Hypothalamus (tissue), 51 donors: ENCODE measurements at regions not wholly inside any gene's neighbourhood (a gene's known extent, or its start where the extent isn't known, plus 50 kb on each side); places are given as distances from the start of the nearest gene placed in this dataset.
"Not testable (repeated sequence)": the region's sequence is repeated elsewhere in the genome, so short reads cannot be mapped to it uniquely, and the experiment has no call there.

Source experiments
- DNase-seq, 51 donors: peaks; one replicate each; lab custom pipeline; 2025; lab: John Stamatoyannopoulos, UW

DNA sequence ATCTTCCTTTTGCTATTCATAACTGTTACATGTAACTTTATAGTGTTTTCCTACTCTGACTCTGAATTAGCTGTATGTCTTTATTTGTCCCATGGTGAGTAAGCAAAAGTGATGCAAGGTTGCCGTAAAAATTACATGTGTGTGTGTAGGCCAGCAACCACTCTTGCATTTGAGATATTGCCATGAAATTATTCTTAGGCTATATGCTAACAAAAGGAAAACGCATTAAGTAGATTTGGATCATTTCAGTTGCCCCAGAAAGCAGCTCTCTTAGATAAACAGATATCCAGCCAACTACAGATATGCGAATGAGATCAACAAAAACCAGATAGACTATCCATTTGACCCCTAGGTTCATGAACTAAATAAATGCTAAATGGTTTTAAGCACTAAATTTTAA, 73.6 kb downstream of the CYLC2 start:
- DNase-seq: no peak

DNA sequence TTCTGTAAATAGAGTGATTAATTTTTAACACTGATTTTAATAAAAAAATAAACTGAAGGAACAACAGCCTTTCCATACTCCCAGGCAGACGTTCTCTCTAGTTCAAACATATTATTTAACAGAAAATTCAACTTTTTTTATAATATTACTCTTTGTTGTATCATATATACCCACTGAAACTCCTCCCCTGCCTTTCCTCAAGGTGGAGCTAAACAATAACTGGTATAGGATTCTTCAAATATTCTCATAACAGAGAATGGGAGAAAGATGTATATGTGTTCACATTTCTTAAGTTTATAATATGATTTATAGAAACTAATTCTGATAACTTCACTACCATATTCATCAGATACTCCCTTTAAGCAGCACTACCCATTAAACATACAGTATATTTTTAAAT, 83.4 kb downstream of the CYLC2 start:
- DNase-seq: no peak

DNA sequence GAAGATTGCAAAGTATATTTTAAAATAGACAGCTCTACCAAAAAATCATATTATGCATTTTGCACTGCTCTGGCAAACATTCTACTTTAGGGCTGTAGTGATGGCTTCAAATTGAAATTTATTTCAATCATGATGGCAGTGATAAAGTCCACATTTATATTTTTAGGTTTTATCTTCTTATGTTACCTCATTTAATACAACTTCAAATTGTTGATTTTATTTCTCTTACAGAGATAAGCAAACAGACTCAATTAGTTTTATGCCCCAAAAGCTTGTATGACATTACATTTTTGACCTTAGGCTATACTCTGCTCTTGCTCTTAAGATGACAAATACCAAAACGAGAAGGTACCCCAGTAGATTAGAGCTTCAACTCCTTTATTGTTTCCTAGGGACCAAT, 87.4 kb downstream of the CYLC2 start:
- no peak for DNase-seq

DNA sequence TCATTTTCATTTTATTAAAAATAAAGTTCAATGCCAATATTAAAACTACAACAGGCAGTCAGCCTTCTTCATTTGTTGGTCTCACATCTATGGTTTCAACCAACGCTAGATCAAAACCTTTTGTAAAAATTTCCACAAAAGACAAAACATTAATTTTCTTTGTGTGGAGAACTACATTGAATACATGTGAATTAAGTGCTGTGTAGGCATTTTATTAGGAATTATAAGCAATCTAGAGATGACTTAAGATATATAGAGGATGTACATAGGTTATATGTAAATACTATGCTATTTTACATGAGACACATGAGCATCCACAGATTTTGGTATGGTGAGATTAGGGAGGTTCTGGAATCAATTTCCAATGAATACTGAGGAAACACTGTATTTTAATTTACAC, 94.2 kb downstream of the CYLC2 start:
- no peak for DNase-seq

DNA sequence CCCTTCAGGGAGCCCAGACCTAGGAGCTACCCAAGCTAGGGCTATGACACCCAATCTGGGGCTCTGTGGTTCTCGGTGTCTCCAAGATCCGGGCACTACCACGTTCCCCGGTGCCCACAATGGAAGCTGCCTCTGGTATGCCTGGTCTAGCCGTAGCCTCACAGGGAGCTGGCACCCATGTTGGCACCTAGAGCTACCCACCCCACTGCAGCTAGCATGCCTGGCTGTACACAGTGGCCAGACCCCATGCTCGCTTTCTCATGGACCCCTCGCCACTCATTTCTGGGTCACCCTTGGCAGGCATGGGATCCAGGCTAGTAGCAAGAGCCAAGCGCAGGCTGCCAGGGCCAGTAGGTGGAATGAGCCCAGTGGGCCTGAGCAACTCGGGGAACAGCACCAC, 109.0 kb downstream of the CYLC2 start:
- DNase-seq: no peak

DNA sequence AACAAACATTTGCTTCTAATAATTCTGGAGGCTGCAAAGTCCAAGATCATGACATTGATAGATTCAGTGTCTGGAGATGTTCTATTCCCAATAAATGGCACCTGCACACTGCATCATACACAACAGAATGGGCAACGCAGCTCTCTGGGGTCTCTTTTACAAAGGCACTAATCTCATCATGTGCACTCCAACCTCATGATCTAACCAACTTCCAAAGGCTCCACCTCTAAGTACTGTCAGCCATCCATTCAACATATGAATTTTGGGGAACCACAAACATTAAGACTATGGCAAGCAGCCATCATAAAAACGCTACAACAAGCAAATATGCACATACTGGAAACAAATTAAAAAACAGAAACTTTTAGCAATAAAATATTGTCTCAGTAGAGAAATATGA, 121.1 kb downstream of the CYLC2 start:
- no peak for DNase-seq

DNA sequence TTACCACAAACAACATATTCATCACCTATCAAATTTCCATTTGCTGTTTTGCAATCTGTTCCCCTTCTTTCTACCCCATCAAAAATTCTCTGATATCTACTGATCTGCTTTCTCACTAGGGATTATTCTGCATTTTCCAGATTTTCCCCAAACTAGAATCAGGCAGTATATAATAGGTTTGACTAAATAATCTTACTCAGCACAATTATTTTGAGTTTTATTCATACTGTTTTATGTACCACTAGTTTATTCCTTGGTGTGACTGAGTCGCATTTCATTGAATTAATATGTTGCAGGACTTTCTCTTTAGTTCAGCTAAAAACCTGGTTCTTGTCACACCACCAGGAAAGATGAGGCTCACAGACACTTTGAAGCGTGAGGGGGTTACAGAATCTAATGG, 131.4 kb downstream of the CYLC2 start:
- DNase-seq: no peak

DNA sequence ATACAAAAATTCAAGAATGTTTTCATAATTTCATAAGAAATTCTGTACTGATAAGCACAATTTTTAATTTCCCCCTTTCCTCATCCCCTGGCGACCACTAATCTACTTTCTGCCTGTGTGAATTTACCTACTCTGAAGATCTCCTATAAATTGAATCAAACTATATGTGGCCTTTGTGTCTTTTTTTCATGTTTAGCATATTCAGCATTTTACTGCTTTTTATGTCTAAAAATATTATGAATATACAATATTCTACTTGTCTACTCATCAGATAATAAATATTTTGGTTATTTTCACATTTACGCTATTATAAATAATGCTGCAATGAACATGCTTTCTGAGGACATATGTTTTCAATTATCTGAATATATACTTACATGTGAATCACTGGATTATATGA, 144.8 kb downstream of the CYLC2 start:
- DNase-seq: no peak

DNA sequence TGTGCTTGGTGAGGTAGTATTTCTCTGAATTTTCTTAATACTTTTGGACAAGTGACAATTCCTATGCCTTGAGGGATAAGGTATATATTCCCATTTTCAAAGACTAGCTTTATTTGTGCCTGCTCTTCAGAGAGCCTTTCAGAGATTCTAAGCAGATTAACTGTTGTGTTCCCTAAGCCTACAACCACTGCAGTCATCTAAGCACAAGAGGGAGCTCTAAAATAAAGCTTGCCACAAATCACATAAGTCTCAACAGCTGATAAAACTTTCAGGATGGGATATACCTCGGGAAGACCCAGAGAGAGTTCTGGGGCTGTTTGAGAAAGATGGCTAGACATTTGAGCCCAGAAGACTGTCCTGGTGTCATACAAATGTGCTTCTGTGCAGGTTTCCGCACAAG, 157.3 kb downstream of the CYLC2 start:
- no peak for DNase-seq

DNA sequence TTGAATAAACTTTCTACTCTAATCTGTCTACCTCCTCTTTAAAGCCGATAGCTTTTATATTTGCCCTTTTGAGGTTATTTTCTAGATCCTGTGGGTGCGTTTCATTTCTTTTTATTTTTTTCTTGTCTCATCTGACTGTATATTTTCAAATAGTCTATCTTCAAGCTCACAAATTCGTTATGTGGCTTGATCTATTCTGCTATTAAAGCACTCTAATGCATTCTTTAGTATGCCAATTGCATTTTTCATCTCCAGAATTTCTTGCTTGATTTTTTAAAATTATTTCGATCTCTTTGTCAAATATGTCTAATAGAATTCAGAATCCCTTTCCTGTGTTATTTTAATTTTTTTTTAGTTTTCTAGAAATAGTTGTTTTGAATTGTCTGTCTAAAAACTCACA, 172.4 kb downstream of the CYLC2 start:
- no peak for DNase-seq

DNA sequence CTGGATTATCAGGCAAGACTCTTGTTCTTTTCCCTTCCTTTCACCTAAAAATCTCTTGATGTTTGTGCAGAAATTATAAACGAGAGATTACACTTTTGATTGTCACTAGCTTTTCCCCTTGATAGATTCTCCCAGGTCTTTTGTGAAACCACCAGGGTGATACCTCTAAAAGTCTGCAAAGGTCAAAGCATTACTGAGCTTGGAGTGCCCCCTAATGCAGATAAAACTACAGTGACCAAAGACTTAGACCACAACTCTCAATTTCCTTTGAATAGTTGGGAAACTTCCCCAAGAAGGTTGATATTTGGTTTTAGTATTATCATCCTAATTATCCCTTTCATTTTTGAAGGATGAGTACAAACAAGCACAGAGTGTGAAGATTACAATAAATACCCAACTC, 173.1 kb downstream of the CYLC2 start:
- no peak for DNase-seq

DNA sequence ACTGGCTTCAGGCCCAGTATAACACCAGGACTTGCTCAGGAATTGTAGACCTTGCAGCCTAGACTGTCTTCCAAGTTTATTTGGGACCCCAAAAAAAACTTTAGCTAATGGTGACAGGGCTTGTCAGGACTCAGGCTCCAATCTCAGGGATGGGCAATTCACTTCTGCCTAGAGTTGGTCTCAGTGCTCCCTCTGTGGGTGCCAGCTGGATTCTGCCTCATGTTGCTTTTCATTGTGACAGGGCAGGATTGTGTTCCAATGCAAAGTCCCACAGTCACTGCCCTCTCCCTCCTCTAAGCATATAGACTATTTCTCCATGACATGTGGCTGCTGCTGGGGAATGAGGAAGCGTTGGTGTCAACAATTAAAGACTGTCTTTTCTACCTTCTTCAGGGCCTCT, 174.7 kb downstream of the CYLC2 start:
- no peak for DNase-seq

DNA sequence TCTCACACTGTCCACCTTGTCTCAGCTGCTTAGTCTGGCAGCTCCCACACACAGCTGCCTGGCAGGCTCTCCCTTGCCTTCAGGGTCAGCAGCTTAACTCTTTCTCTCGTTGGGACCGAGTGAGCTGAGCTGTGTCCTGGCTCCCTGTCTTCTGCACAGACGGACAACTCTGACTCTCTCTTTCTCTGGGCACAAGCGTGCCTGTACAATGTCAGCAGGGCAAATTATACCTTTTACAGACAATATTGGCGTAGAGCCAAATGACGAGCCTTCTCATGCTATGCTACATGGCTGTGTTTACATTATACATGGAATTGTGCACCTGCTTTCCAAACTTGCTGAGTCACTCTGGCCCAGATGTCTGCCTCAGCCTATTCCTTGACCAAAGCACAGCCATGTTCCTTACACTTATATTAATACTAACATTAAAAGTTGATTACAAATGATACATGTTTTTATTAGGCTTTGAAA, 188.6 kb downstream of the CYLC2 start:
- no peak for DNase-seq

DNA sequence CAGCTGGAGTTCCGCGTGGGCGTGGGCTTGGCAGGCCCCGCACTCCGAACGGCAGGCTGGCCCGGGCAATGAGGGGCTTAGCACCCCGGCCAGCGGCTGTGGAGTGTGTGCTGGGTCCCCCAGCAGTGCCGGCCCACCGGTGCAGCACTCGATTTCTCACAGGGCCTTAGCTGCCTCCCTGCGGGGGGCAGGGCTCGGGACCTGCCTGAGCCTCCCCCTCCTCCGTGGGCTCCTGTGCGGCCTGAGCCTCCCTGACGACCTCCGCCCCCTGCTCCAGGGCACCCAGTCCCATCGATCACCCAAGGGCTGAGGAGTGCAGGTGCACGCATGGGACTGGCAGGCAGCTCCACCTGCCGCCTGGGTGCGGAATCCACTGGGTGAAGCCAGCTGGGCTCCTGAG, 191.8 kb downstream of the CYLC2 start:
- DNase-seq: no peak

DNA sequence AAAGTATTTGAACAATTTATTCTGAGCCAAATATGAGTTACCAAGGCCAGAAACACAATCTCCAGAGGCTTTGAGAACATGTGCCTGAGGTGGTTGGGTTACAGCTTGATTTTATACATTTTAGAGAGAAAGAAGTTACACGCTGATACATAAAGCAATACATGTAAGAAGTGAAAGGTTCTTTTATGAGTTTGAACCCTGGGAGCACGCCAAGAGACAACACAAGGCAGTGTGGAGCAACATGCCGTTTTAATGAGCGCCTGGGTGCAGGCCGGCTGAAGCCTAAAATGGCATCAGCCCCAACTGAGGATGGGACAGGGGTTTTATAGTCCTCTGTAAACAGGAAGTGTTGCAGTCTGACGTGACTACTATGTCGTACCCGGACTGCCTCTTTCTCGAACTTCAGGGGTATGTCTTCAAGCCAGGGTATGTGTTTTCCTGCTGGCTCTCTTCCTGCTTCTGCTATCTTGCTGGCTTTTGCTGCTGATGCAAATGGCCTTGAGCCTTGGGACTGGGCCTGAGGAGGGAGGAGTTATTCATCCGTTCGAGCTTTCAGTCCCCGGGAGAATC, 193.7 kb downstream of the CYLC2 start:
- no peak for DNase-seq

DNA sequence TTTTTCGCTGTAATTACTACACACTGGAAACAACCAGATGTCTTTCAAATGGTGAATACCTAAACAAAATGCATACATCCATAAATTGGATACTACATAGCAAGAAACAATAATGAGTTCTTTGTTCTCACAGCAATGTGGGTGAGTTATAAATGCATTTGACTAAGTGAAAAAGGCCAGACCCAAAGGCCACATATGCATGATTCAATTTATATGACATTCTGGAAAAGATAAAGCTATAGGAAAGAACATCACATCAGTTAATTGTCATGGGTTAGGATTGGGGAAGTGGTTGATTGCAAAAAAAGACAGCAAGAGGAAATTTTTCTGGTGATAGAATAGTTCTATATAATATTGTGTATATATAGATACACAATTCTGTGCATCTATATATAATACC, 198.9 kb downstream of the CYLC2 start:
- no peak for DNase-seq

DNA sequence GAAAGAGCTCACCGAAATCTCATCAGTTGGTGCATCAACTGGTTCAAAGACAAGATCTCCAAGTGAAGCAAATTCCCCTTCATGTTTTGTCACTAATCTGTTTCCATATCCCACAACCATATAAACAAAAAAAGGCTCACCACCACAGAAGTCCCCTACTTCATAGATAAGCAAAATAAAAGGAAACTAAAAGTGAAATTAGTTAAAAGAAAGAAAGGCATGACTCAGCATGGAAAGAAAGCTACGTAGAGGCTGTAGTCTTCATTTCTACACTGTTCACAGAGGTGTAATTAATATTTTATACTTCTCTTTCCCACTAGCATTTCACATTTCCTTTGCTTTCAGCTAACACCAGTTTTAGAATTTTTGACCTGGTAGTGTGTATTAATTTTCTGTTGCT, 208.0 kb downstream of the CYLC2 start:
- DNase-seq: no peak

DNA sequence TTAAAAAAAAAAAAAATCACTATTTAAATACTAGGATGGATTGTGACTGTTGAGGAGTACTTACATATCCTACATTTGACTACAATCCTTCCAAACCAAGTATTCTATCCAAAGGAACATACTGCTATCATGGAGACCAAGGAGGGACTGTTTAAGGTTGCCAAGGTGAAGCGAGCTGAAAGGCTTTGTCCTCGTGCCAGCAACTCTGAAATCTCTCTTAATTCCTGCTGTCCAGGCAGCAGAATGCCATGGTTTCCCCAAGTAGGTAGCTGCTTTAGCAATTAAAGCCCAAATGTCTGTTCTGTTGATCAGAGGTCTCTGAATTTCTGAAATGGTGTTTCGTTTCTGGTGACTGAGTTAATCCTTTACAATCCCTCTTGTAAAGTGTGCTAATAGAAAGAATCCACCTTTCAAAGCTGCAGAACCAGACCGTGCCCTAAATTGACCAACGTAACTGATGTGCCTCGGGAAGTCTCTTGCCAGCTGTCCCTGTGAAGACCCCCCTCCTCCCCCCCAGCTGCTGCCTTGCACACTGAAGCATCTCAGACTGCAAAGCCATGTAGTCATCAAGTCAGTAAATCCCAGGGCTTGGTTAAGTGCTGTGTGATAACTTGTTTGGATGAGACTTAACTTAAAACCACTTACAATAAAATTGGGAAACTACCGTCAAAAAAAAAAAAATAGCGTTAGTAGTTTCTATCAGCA, 210.9 kb downstream of the CYLC2 start:
- not testable (repeated sequence) for DNase-seq

DNA sequence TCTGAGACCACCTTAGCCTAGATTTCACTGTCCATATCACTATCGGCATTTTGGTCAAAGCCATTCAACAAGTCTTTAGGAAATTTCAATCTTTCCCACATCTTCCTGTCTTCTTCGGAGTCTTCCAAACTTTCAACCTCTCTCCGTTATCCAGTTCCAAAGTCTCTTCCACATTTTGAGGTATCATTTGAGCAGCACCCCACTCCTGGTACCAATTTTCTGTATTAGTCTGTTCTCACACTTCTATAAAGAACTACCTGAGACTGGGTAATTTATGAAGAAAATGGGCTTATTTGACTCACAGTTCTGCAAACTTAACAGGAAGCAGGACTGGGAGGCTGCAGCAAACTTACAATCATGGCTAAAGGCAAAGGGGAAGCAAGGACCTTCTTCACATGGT, 215.5 kb downstream of the CYLC2 start:
- no peak for DNase-seq

DNA sequence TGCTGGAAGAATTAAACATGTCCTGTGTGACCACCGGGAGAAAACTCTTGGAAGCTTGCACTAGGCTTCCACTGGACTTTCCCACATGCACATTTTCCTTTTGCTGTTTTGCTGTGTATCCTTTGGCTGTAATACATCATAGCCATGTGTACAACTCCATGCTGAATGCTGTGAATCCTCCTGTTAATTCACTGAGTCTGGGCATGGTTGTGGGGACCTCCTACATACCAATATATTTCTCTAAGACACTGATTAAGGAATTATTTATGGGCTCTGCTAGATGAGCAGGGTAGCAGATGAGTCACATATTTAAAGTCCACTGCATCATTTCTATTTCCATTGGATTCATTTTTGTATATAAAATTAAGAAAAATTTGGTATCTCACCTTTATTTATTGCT, 220.1 kb downstream of the CYLC2 start:
- DNase-seq: no peak

DNA sequence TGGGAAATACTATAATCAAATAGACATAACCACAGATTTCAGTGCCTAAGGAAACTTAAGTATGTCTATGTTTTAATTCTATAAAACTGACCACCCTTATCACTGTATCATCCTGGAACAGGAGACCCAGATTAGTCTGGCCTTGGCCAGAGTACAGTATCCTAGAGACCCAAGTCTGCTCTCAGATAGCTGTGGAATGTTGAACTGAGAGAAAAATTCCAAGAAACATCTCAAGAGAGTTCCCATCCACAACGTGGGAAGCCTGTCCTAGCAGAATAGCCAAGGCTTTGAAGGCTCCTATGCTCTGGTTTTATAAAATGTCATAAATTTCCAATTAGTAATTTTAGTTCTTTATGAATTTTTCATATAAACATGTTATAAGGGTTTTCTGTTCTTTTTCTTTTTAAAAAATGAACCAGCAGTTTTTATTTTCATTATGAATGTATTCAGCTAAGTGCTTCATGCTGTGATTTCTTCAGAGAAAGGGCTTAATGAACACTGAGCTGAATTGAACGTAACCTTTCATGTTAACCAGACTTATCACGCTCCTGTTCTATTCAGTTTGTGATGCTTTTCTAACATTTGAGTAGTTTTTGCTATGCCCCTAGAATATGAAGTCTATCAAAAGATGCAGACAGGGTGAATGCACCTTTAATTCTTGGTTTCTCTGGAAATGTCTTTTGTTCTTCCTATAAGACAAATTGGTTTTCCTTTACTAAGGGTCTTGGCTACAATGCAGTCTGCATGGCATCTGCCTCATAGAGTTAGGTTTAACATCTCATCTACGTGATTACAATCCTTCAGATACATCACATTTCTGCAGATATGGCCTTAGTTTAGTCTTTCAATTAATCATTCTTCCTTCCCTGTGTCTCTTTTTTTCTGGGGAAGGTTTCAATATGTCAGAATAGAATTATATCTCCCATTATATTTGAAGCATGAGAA, 230.8 kb downstream of the CYLC2 start:
- no peak for DNase-seq

DNA sequence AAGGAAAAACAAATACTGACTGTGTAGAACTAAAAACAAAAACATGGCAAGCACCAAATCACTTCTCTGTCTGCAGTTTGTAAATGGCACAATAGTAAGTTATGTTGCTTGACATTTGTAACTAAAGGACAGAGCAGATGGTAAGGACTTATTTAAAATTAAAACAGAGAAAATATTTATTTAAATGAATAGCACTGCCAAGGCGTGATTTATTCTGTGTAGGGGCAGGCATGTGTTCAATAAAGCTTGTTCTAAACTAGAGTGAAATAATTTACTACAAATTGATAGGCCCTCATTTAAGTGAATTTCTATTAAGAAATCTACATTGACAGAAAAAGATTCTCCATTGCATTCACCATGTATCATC, 231.5 kb downstream of the CYLC2 start:
- DNase-seq: no peak
